ENCODE measurements at regions not wholly inside any gene's neighbourhood (a gene's known extent, or its start where the extent isn't known, plus 50 kb on each side); places are given as distances from the start of the nearest gene placed in this dataset.

- TF ChIP-seq CTCF (conservative IDR thresholded peaks at IDR 0.05; ENCODE audit: low read depth, low read length), result no peak
- no peak for DNase-seq (ENCODE audit: low read depth)
- no peak overlapping the region for H3K4me3 ChIP-seq (ENCODE audit: low read depth, low read length)
Observed at GRCh38 chr1:29893046-29893723, 656.9 kb downstream of the PTPRU start.

- no peak for DNase-seq (ENCODE audit: low read depth)
- H3K4me3 ChIP-seq (ENCODE audit: low read depth, low read length), result no peak overlapping the region
- TF ChIP-seq CTCF (conservative IDR thresholded peaks at IDR 0.05; ENCODE audit: low read depth, low read length), result no peak
Observed at GRCh38 chr1:29892247-29892646, 655.9 kb downstream of the PTPRU start.

GRCh38 chr1:29890201-29890959 lies 654.1 kb downstream of the PTPRU start:
- DNase-seq (ENCODE audit: low read depth), result no peak
- no peak for TF ChIP-seq CTCF (conservative IDR thresholded peaks at IDR 0.05; ENCODE audit: low read depth, low read length)
- H3K4me3 ChIP-seq (ENCODE audit: low read depth, low read length), result no peak overlapping the region

- H3K4me3 ChIP-seq (ENCODE audit: low read depth, low read length), result no peak overlapping the region
- no peak for TF ChIP-seq CTCF (conservative IDR thresholded peaks at IDR 0.05; ENCODE audit: low read depth, low read length)
- DNase-seq (ENCODE audit: low read depth), result no peak
Observed at GRCh38 chr1:29889776-29890175, 653.5 kb downstream of the PTPRU start.

GRCh38 chr1:29884740-29885139 lies 648.4 kb downstream of the PTPRU start:
- no peak for DNase-seq (ENCODE audit: low read depth)
- TF ChIP-seq CTCF (conservative IDR thresholded peaks at IDR 0.05; ENCODE audit: low read depth, low read length), result no peak
- no peak overlapping the region for H3K4me3 ChIP-seq (ENCODE audit: low read depth, low read length)

GRCh38 chr1:29883986-29884385 lies 647.7 kb downstream of the PTPRU start:
- DNase-seq (ENCODE audit: low read depth), result no peak
- no peak for TF ChIP-seq CTCF (conservative IDR thresholded peaks at IDR 0.05; ENCODE audit: low read depth, low read length)
- H3K4me3 ChIP-seq (ENCODE audit: low read depth, low read length), result no peak overlapping the region

Data from epithelial cell of proximal tubule (primary cell).